ENCODE measurements at regions not wholly inside any gene's neighbourhood (a gene's known extent, or its start where the extent isn't known, plus 50 kb on each side); places are given as distances from the start of the nearest gene placed in this dataset.
"Not testable (repeated sequence)": the region's sequence is repeated elsewhere in the genome, so short reads cannot be mapped to it uniquely, and the experiment has no call there.

DNA sequence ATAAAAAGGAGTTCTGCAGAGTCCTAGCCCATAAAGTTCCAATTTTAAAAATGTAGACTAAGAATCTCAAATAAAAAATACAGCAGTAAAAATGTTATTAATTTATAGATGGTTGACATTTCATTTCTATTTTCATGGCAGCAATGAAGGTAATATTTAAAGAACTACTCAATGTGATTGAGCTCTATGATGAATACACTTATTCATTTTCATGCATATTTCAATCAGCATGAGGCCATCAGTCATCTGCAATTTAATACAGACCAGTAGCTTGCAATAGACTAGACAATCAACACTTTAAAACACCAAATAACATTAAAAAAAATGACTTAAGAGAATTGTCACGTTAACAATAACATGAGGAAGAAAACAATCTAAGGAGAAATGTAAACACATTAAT is 1295.8 kb upstream of the ALCAM start:
- no peak for DNase-seq

DNA sequence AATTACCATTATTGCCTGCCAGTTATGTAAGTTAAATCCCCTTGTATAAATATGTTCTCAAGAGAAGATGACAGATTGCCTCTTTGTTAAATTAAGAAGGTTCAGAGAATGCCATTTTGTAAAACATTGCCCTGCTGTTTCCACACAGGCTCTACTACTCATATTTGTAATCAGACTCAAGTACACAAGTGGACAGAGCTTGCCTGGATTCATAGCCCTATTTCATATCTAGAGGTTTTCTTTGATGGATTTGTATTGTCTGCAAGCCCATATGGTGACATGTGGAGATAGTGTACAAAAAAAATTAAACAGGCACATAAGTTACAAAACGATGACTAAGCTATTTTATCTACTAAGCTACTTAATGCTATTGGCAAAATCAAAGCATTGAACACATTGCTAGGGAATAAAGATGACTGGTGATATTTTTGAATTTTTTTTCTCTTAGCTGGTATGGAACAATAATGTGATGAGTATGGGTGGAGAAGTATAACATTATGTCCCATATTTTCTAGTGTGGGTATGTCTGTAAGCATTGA is 1286.6 kb upstream of the ALCAM start:
- peak; percentile 29 for DNase-seq

GRCh38 chr3:104088738-104089137 is 1278.0 kb upstream of the ALCAM start:
- no peak for DNase-seq

GRCh38 chr3:104089987-104090386 is 1276.7 kb upstream of the ALCAM start:
- DNase-seq: not testable (repeated sequence)

DNA sequence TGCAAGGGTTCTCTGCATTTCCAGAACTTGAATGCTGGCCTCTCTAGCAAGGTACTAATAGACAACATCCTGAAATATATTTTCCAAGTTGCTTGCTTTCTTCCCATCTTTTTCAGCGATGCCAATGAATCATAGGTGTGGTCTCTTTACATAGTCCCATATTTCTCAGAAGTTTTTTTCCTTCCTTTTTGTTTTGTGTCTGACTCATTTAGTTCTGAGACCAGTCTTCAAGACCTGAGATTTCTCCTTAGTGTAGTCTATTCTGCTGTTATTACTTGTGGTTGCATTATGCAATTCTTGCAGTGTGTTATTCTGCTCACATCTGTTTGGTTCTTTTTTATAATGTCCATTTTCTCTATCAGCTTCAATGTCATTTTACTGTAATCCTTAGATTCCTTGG is 1265.0 kb upstream of the ALCAM start:
- DNase-seq: no peak

- peak; percentile 84 for DNase-seq
Measured at GRCh38 chr3:104102386-104102785, 1264.3 kb upstream of the ALCAM start.

- no peak for DNase-seq
Measured at GRCh38 chr3:104106276-104106675, 1260.4 kb upstream of the ALCAM start.

- DNase-seq: no peak
Measured at GRCh38 chr3:104108522-104108921, 1258.2 kb upstream of the ALCAM start.

- no peak for DNase-seq
Measured at GRCh38 chr3:104126463-104126862, 1240.2 kb upstream of the ALCAM start.

- no peak for DNase-seq
Measured at GRCh38 chr3:104126864-104127553, 1239.7 kb upstream of the ALCAM start.

DNA sequence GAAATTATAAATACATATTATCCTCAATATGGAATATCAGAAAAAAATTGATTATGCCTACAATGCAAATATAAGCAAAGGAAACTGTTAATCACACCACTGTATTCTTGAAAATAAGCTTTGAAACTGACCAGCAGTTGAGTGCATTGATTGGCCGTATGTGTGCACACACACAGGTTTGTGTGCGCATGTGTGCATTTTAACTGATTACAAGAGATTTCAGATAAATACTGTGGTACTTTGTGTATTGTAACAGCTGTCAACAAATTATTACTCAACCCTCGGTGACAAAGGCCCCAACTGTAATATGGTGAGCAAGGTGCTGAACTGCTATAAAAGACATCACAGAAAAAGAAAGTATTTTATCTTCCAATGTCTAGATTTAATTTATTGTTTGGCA is 1238.9 kb upstream of the ALCAM start:
- DNase-seq: no peak

GRCh38 chr3:104132566-104133403 is 1233.9 kb upstream of the ALCAM start:
- no peak for DNase-seq

DNA sequence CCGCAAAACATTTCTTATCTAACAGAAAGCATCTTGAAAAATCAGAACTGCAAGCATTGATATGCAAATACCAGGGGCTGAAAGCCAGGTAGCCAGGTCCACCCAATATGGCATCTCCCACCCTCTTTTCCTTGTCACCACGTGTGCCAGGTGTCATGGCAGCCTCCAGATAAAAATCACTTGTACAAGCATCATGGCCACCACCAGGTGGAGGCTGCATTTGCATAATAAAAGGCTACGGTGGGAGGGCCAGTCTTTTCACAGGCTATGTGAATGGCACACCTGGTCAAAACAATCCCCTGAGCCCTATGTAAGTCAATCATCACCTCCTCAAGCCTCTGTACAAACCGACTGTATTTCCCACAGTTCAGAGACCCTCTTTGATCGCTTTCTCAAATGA is 1233.1 kb upstream of the ALCAM start:
- DNase-seq: no peak

GRCh38 chr3:104137116-104137515 is 1229.6 kb upstream of the ALCAM start:
- no peak for DNase-seq

- no peak for DNase-seq
Measured at GRCh38 chr3:104145164-104145563, 1221.5 kb upstream of the ALCAM start.

DNA sequence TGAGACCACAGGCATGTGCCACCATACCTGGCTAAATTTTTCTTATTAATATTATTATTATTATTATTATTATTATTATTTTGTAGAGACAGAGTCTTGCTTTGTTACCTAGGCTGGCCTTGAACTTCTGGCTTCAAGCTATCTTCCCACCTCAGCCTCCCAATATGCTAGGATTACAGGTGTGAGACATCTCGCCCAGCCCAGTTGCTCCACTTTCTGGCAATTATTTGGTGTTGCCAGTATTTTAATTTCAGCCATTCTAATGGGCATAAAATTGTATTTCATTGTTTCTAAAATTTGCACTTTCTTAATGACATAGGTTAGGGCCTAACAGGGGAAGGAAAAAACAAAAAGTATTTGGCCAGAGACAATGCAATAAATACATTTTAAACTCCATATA is 1217.6 kb upstream of the ALCAM start:
- no peak for DNase-seq

DNA sequence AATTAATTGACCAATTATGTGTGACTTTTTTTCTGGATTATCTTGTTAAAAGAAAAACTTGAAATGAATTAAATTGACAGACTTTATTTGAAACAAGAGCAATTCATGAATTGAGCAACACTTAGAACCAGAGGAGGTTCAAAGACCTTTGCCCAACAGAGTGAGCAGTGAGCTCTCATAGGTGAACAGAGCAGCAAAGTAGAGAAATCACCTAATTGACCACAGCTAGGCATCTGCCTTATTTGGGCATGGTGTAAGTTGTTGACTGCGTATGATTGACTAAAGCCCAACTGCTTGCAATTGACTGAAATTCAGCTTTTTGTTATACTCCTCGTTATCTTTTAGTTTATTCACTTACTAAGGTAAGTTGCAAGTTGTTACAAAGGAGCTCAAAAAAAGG is 1216.0 kb upstream of the ALCAM start:
- no peak for DNase-seq

- DNase-seq: no peak
Measured at GRCh38 chr3:104154896-104155295, 1211.8 kb upstream of the ALCAM start.

GRCh38 chr3:104165866-104166265 is 1200.8 kb upstream of the ALCAM start:
- DNase-seq: no peak

GRCh38 chr3:104168386-104168785 is 1198.3 kb upstream of the ALCAM start:
- DNase-seq: no peak

DNA sequence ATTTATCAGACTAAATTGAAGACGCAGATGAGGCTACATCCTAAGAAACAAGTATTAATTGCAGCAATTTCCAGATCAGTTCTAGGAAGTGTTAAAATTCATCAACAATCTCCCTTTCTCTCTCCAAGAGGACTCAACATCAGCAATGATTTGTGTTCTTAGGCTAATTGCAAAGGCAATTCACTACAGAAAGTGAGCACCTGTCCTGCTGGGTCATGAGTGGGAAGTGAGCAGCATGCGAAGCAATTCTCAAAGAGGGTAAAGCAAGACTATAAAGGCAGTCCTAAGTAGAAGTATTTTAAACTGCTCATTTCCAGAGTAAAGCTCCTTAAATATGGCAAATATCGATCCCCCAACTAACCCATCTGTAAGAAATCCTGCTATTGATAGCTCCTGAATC is 1191.0 kb upstream of the ALCAM start:
- no peak for DNase-seq

DNA sequence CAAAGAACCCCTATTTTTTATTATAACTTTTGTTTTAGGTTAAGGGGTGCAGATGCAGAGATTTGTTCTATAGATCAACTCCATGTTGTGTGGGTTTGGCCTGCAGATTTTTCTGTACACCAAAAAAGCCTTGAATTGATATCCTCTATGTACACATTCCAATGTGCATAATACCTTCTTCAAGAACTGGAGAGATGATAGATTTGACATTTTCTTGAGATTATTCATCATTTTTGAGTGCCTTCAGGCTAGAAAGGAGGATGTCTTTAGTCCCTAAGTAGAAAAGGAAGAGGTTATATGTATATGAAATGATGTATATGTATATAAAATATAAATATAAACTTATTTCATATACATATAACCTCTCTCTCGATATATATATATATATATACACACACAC is 1190.0 kb upstream of the ALCAM start:
- DNase-seq: no peak

DNA sequence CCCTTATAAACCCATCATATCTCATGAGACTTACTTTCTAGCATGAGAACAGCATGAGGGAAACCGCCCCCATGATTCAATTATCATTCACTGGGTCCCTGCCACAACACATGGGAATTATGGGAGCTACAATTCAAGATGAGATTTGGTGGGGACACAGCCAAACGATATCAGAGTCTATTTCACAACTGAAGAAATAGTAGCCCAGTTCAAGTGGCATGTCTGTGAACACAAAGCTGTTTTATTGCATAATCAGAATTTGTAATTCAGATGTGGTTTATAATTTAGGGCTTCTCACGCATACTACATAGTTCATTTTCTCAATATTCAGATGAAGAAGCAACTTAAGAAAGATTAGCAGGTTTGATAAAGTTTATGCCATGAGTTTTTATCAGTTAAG is 1188.0 kb upstream of the ALCAM start:
- no peak for DNase-seq

GRCh38 chr3:104180906-104181305 is 1185.8 kb upstream of the ALCAM start:
- DNase-seq: no peak

Measured in NCI-H82 (cell line).